Islet of Langerhans (tissue), 1 donor: ENCODE measurements at regions not wholly inside any gene's neighbourhood (a gene's known extent, or its start where the extent isn't known, plus 50 kb on each side); places are given as distances from the start of the nearest gene placed in this dataset.
A peak's percentile ranks its signal among the peaks of the same experiment; 100 is the strongest.
"Not testable (repeated sequence)": the region's sequence is repeated elsewhere in the genome, so short reads cannot be mapped to it uniquely, and the experiment has no call there.

Experiments
- FAIRE-seq: peaks from one replicate; lab custom pipeline; 2011; peaks lifted over from hg19 to GRCh38; lab: Jason Lieb, UNC

- FAIRE-seq = no peak
These were observed 503.7 kb downstream of the CDH10 start for GRCh38 chr5:24141046-24141445.

GRCh38 chr5:24142341-24142740 is 502.4 kb downstream of the CDH10 start:
- no peak for FAIRE-seq

- FAIRE-seq = no peak
These were observed 499.0 kb downstream of the CDH10 start for GRCh38 chr5:24145806-24146205.

DNA sequence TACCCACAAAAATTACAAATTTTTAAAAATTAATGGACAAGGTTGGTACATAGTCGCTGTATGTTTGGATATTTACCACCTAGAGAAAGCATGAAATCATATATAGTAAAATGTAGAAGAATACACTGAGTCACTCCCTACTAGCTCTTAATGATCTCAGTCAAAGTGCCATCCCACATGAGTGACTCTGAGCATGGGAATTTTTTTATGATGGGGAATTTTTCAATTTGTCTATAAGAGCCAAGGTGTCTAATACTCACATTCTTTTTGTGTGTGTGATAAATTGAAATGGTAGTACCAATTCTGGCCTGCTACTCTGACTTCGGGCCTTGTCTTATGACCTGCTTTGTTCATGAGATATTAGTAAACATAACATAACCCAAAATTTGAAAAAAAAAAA is 483.2 kb downstream of the CDH10 start:
- FAIRE-seq = no peak

GRCh38 chr5:24162343-24162742 is 482.4 kb downstream of the CDH10 start:
- no peak for FAIRE-seq

GRCh38 chr5:24163091-24163490 is 481.7 kb downstream of the CDH10 start:
- FAIRE-seq = no peak

GRCh38 chr5:24167806-24168205 is 477.0 kb downstream of the CDH10 start:
- FAIRE-seq = no peak

DNA sequence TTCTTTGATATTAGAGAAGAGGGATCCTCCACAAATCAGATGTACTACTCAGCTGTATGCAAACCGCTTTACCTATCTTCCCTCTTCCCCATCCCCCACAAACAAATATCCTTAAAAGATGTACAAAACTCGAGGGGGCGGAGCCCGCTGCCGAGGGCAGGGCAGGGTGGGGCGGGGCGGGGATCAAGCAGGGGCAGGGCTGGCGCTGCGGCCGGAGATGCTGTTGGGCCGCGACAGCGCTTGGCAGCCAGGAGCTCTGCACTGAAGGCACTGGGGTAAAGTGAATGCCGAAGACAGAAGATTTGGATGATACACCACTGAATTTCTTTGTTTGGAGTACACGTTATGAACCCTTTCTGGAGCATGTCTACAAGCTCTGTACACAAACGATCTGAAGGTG is 474.8 kb downstream of the CDH10 start:
- FAIRE-seq = no peak

DNA sequence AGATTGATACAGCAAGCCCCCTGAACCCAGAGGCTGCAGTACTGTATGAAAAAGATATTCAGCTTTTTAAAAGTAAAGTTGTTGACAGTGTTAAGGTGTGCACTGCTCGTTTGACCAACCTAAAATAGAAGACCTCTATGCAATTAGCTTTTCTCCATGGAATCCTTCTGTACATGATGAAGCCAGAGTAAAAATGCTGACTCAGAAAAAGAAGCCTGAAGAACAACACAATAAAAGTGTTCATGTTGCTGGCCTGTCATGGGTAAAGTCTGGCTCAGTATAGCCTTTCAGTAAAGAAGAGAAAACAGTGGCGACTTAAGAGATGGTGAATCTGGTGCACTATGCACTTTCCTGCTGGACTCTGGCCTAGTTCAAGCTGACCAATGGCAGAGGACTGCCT is 473.8 kb downstream of the CDH10 start:
- not testable (repeated sequence) for FAIRE-seq

GRCh38 chr5:24177821-24178220 is 467.0 kb downstream of the CDH10 start:
- no peak for FAIRE-seq

- no peak for FAIRE-seq
These were observed 460.8 kb downstream of the CDH10 start for GRCh38 chr5:24183981-24184380.

DNA sequence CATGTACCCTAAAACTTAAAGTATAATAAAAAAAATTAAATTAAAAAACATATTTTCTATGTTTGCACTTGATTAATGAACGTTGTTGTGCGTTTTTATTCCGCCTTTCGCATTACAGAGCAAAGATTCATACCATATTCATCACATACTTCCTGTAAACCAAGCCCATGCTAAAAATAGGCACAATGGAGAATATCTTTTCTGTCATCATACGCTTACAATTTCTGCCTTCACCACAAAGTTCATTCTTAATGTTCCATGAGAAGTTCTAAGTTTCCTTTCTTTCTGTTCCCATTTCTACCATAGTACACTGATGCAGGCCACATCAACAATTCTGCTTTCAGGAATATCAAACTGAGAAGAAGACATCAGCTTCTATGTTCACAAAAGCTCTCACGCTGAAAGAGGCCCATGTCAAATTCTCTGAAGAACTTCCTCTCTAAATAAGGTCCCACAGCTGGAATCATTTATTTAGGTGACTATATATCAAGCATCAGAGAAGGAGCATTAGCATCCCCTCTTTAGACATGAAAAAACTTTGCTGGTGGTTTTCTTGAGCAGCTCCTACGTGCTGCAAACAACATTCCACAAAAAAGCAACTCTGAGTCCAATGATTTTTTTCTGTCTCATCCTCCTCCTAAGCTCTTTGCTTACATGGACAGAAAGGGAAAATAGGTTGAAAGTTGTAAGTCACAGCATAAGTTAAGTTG is 456.4 kb downstream of the CDH10 start:
- no peak for FAIRE-seq

DNA sequence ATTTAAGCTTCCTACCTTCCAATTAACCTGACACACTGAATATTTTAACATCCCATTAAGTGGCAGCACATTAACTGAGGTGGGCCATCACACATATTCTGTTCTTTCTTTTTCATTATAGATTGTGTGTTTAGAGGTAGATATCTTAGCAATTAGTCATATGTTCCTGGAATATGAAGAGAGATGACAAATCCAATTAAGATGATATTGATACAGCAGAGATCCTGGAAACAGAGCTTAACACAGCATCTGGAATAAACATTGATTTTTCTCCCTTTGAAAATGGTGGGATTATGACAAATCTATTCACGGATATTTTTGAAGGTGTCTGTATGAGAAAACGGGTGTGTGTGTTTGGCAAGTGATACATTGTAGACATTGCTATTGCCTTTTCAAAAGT is 448.0 kb downstream of the CDH10 start:
- FAIRE-seq = no peak

- no peak for FAIRE-seq
These were observed 436.1 kb downstream of the CDH10 start for GRCh38 chr5:24208686-24209106.

DNA sequence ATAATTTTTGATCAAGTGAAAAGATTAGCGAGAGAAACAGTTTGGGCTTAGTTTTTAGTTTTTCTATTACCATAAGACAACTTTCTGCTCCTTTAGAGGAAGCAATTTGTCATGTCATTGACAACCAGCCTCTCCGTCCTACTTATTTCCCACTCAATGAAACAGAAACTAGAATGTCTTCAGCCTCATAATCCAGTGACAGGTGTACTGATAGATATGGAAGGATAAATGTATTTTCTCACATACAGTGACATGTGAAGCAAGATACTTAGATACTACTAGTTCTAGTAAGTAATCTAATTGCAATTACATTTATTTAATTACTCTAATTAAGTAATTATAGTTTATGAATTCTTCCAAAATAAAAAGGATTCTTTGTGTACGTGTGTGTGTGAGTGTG is 429.7 kb downstream of the CDH10 start:
- no peak for FAIRE-seq

GRCh38 chr5:24222876-24223275 is 421.9 kb downstream of the CDH10 start:
- no peak for FAIRE-seq

- no peak for FAIRE-seq
These were observed 419.7 kb downstream of the CDH10 start for GRCh38 chr5:24225051-24225450.

- no peak for FAIRE-seq
These were observed 418.3 kb downstream of the CDH10 start for GRCh38 chr5:24226479-24226878.

DNA sequence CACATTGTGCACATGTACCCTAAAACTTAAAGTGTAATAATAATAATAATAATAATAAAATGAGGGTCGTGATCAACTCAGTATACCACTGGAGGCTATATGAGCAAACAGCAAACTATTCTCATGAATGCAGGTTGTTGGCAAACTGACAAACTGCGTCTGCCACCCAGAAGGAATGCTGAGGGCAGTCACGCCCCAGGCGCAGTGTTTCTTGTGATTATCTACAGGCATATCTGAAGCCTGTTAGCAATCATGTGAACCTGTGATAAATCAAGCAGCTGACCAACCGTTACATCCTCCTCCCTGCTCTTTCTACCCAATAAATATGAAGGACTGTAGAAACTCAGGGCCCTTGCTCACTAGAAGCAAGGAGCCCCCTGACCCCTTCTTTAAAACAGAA is 416.9 kb downstream of the CDH10 start:
- not testable (repeated sequence) for FAIRE-seq

- no peak for FAIRE-seq
These were observed 412.7 kb downstream of the CDH10 start for GRCh38 chr5:24232041-24232440.

DNA sequence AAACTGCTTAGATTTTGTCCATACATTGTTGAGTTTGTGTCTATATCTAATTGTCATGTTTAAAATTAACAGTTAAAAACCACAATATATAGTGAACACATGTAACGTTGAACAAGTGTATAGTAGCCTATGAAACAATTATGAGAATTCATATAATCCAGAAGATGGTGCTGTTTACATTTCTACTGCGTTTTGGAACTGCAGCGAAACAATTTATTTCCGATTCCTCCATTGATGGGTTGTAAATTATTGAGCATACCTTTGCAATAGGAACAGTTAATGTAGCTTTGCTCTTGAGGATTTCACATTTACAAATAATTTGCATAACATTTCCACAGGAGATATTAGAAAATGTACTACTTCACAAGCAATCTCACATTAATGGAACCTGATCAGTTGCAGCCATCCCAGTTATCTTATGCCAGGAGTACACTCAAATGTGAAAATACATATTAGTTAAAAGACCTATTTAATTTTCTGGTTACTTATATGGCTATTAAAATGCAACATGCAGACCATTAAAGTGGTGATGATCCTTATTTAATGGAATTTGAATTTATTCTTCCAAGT is 411.8 kb downstream of the CDH10 start:
- FAIRE-seq = no peak

DNA sequence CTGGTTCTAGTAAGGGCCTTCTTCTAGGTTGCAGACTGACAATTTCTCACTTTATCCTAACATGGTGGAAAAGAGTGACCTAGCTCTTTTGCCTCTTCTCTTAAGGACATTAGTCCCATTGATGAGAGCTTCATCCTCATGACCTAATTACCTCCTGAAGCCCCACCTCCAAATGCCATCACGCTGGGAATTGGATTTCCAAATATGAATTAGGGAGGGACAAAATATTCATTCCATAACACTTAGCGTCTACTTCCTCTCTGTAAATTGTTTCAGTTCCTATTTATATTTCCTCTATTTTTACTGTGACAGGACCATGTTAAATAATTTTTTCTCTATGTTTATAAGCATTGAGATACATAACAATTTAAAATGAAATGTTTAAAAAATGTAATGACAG is 408.8 kb downstream of the CDH10 start:
- FAIRE-seq = peak; percentile 83

DNA sequence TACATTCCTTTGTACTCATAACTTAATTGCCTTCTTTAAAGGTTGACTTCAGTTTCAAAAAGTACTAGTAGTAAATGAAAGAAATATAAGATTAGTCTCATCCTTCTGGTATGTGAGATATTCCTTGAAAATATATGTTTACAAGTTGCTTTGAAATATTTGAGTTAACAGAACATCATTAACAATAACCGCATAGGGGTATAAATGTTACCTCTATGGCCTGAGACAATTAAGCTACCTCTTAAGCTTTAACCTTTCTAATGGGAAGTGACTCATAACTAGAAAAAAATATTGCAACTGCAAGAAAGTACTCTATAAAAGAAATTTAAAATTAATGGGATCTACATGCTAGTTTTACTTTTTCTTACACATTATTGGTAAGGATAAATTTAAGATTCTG is 399.0 kb downstream of the CDH10 start:
- FAIRE-seq = no peak

- FAIRE-seq = no peak
These were observed 380.2 kb downstream of the CDH10 start for GRCh38 chr5:24264547-24264946.
